ENCODE measurements at regions not wholly inside any gene's neighbourhood (a gene's known extent, or its start where the extent isn't known, plus 50 kb on each side); places are given as distances from the start of the nearest gene placed in this dataset.

DNA sequence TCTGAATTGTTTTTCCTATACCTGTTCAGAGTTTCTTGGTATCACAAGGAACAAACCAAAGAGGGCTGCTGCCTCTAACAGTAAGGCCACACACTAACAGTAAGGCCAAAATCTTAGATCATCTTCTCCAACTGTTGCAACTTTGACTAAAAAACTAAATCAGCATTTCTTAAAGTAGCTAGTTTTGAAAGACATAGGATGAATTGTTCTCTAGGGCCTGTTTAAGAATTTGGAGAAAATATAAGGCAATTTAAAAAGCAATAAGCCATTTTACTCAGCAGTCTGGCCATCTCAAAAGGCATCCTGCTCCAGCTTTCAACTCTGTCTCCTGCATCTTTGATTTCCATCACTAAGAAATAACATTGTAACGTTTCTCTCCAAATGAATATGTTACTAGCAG, 105.0 kb upstream of the MON1B start:
- ChIA-PET POLR2A (no interaction called here), CTCF (no interaction called here)
- H3K36me3 ChIP-seq (ENCODE audit: control insufficient read depth in 4 of 4, insufficient read depth in 4 of 4, low read length in 3 of 4): no peaks in the 10 kb centered on the region
- WGBS (ENCODE audit: insufficient coverage): no CpG with 5 or more reads among the region's 1 CpG
- no peaks in the 10 kb centered on the region for H3K9me3 ChIP-seq (ENCODE audit: control extremely low read depth in 1 of 5, control insufficient read depth in 4 of 5, insufficient read depth in 2 of 5, low read depth in 1 of 5, low read length in 4 of 5)
- no peak overlapping the region for H3K4me3 ChIP-seq (ENCODE audit: control insufficient read depth in 1 of 7, extremely low read depth in 1 of 7, insufficient read depth in 4 of 7, low read depth in 2 of 7, low read length in 6 of 7)
- H3K27me3 ChIP-seq (replicated peaks in 2 of 5; ENCODE audit: control insufficient read depth in 4 of 5, insufficient read depth in 5 of 5, low read length in 4 of 5): no peaks in the 10 kb centered on the region
- no peaks in the 10 kb centered on the region for H3K4me1 ChIP-seq (ENCODE audit: control extremely low read depth in 1 of 4, control insufficient read depth in 4 of 4, insufficient read depth in 4 of 4, low read length in 3 of 4)
- H3K27ac ChIP-seq (ENCODE audit: insufficient read depth in 1 of 2, low read depth in 1 of 2, low read length in 2 of 2, poor library complexity in 1 of 2, severe bottlenecking in 2 of 2): no peak overlapping the region
- DNase-seq: no peak

DNA sequence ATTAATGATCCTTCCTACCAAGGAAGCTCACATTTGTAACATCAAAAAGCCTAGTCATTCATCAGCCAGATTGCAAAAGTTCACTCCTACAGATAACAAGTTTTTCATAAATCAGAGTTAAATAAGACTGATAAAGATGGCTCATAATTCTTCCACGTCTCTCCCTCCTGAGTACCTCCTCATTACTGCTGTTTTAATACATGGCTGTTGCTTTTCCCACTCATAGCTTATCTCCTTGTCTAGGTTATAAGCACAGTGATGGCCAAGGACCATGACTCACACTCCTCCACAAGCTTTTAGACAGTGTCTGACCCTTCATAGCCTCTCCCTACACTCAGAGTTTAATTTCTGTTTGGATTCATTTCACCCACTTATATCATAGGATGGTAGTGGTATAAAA, 100.9 kb upstream of the MON1B start:
- no peaks in the 10 kb centered on the region for H3K27me3 ChIP-seq (replicated peaks in 2 of 5; ENCODE audit: control insufficient read depth in 4 of 5, insufficient read depth in 5 of 5, low read length in 4 of 5)
- ChIA-PET POLR2A (no interaction called here), CTCF (no interaction called here)
- H3K4me3 ChIP-seq (ENCODE audit: control insufficient read depth in 1 of 7, extremely low read depth in 1 of 7, insufficient read depth in 4 of 7, low read depth in 2 of 7, low read length in 6 of 7): no peak overlapping the region
- no peaks in the 10 kb centered on the region for H3K4me1 ChIP-seq (ENCODE audit: control extremely low read depth in 1 of 4, control insufficient read depth in 4 of 4, insufficient read depth in 4 of 4, low read length in 3 of 4)
- no peaks in the 10 kb centered on the region for H3K36me3 ChIP-seq (ENCODE audit: control insufficient read depth in 4 of 4, insufficient read depth in 4 of 4, low read length in 3 of 4)
- H3K27ac ChIP-seq (ENCODE audit: insufficient read depth in 1 of 2, low read depth in 1 of 2, low read length in 2 of 2, poor library complexity in 1 of 2, severe bottlenecking in 2 of 2): no peak overlapping the region
- 91% methylated on average over 1 of the region's 1 CpG for WGBS (ENCODE audit: insufficient coverage)
- no peak for DNase-seq
- no peaks in the 10 kb centered on the region for H3K9me3 ChIP-seq (ENCODE audit: control extremely low read depth in 1 of 5, control insufficient read depth in 4 of 5, insufficient read depth in 2 of 5, low read depth in 1 of 5, low read length in 4 of 5)

- no peaks in the 10 kb centered on the region for H3K36me3 ChIP-seq (ENCODE audit: control insufficient read depth in 4 of 4, insufficient read depth in 4 of 4, low read length in 3 of 4)
- ChIA-PET CTCF (no interaction called here), POLR2A (no interaction called here)
- DNase-seq: no peak
- H3K27me3 ChIP-seq (replicated peaks in 2 of 5; ENCODE audit: control insufficient read depth in 4 of 5, insufficient read depth in 5 of 5, low read length in 4 of 5): no peaks in the 10 kb centered on the region
- H3K4me1 ChIP-seq (ENCODE audit: control extremely low read depth in 1 of 4, control insufficient read depth in 4 of 4, insufficient read depth in 4 of 4, low read length in 3 of 4): no peaks in the 10 kb centered on the region
- H3K27ac ChIP-seq (ENCODE audit: insufficient read depth in 1 of 2, low read depth in 1 of 2, low read length in 2 of 2, poor library complexity in 1 of 2, severe bottlenecking in 2 of 2): no peak overlapping the region
- 100% methylated on average over 3 of the region's 4 CpGs for WGBS (ENCODE audit: insufficient coverage)
- H3K4me3 ChIP-seq (ENCODE audit: control insufficient read depth in 1 of 7, extremely low read depth in 1 of 7, insufficient read depth in 4 of 7, low read depth in 2 of 7, low read length in 6 of 7): no peak overlapping the region
- no peaks in the 10 kb centered on the region for H3K9me3 ChIP-seq (ENCODE audit: control extremely low read depth in 1 of 5, control insufficient read depth in 4 of 5, insufficient read depth in 2 of 5, low read depth in 1 of 5, low read length in 4 of 5)
Observed at GRCh38 chr16:77093309-77093708, 97.7 kb upstream of the MON1B start.

- Histone ChIP-seq H3K9me3 (ENCODE audit: control extremely low read depth in 1 of 5, control insufficient read depth in 4 of 5, insufficient read depth in 2 of 5, low read depth in 1 of 5, low read length in 4 of 5) (no peaks in the 10 kb centered on the region), H3K4me3 (ENCODE audit: control insufficient read depth in 1 of 7, extremely low read depth in 1 of 7, insufficient read depth in 4 of 7, low read depth in 2 of 7, low read length in 6 of 7) (no peak overlapping the region), H3K36me3 (ENCODE audit: control insufficient read depth in 4 of 4, insufficient read depth in 4 of 4, low read length in 3 of 4) (no peaks in the 10 kb centered on the region), H3K27ac (ENCODE audit: insufficient read depth in 1 of 2, low read depth in 1 of 2, low read length in 2 of 2, poor library complexity in 1 of 2, severe bottlenecking in 2 of 2) (no peak overlapping the region), H3K27me3 (replicated peaks in 2 of 5; ENCODE audit: control insufficient read depth in 4 of 5, insufficient read depth in 5 of 5, low read length in 4 of 5) (no peaks in the 10 kb centered on the region), H3K4me1 (ENCODE audit: control extremely low read depth in 1 of 4, control insufficient read depth in 4 of 4, insufficient read depth in 4 of 4, low read length in 3 of 4) (no peaks in the 10 kb centered on the region)
- POLR2A ChIA-PET: no interaction called here
- CTCF ChIA-PET: no interaction called here
- 65% methylated on average over 2 of the region's 2 CpGs for WGBS (ENCODE audit: insufficient coverage)
- DNase-seq: no peak
Observed at GRCh38 chr16:77093999-77094398, 97.0 kb upstream of the MON1B start.

DNA sequence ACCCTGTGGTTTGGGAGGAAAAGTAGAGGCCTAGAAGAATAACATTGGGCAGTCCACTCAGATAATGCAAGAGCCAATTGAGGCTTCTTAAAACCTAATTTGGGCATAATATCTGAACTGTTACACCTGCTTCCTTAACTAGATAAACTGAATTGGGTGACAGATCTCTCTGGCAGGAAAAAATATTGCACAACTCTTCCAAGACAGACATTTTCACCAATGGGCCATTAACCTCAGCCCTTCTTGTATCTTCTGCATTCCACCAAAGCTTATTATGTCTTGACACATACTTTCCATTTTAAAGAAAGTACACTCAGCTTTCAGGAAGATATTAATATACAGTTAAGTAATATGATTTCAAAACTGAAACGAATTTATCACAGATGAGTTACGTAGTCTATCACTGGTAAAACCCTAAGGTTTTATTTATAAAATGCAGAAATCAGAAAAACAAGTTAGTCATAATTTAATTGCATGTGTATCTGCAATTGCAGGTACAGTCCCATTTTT, 79.9 kb upstream of the MON1B start:
- no peaks in the 10 kb centered on the region for H3K27me3 ChIP-seq (replicated peaks in 2 of 5; ENCODE audit: control insufficient read depth in 4 of 5, insufficient read depth in 5 of 5, low read length in 4 of 5)
- WGBS (ENCODE audit: insufficient coverage): no CpG with 5 or more reads among the region's 2 CpGs
- DNase-seq: peak in 1 of 3 donors; percentile 2
- H3K9me3 ChIP-seq (ENCODE audit: control extremely low read depth in 1 of 5, control insufficient read depth in 4 of 5, insufficient read depth in 2 of 5, low read depth in 1 of 5, low read length in 4 of 5): no peaks in the 10 kb centered on the region
- H3K27ac ChIP-seq (ENCODE audit: insufficient read depth in 1 of 2, low read depth in 1 of 2, low read length in 2 of 2, poor library complexity in 1 of 2, severe bottlenecking in 2 of 2): no peak overlapping the region
- H3K36me3 ChIP-seq (ENCODE audit: control insufficient read depth in 4 of 4, insufficient read depth in 4 of 4, low read length in 3 of 4): no peaks in the 10 kb centered on the region
- H3K4me3 ChIP-seq (ENCODE audit: control insufficient read depth in 1 of 7, extremely low read depth in 1 of 7, insufficient read depth in 4 of 7, low read depth in 2 of 7, low read length in 6 of 7): no peak overlapping the region
- H3K4me1 ChIP-seq (ENCODE audit: control extremely low read depth in 1 of 4, control insufficient read depth in 4 of 4, insufficient read depth in 4 of 4, low read length in 3 of 4): peaks cover 0 to 13% (median 2%) of the 10 kb centered on the region in 4 experiments
- POLR2A ChIA-PET: no interaction called here
- CTCF ChIA-PET: no interaction called here

- no peak overlapping the region for H3K4me3 ChIP-seq (ENCODE audit: control insufficient read depth in 1 of 7, extremely low read depth in 1 of 7, insufficient read depth in 4 of 7, low read depth in 2 of 7, low read length in 6 of 7)
- no peak overlapping the region for H3K27ac ChIP-seq (ENCODE audit: insufficient read depth in 1 of 2, low read depth in 1 of 2, low read length in 2 of 2, poor library complexity in 1 of 2, severe bottlenecking in 2 of 2)
- H3K4me1 ChIP-seq (ENCODE audit: control extremely low read depth in 1 of 4, control insufficient read depth in 4 of 4, insufficient read depth in 4 of 4, low read length in 3 of 4): peaks cover 0 to 13% (median 2%) of the 10 kb centered on the region in 4 experiments
- WGBS (ENCODE audit: insufficient coverage): 100% methylated on average over 1 of the region's 2 CpGs
- ChIA-PET POLR2A (no interaction called here), CTCF (no interaction called here)
- no peak for DNase-seq
- no peaks in the 10 kb centered on the region for H3K36me3 ChIP-seq (ENCODE audit: control insufficient read depth in 4 of 4, insufficient read depth in 4 of 4, low read length in 3 of 4)
- no peaks in the 10 kb centered on the region for H3K27me3 ChIP-seq (replicated peaks in 2 of 5; ENCODE audit: control insufficient read depth in 4 of 5, insufficient read depth in 5 of 5, low read length in 4 of 5)
- H3K9me3 ChIP-seq (ENCODE audit: control extremely low read depth in 1 of 5, control insufficient read depth in 4 of 5, insufficient read depth in 2 of 5, low read depth in 1 of 5, low read length in 4 of 5): no peaks in the 10 kb centered on the region
Observed at GRCh38 chr16:77112746-77113145, 78.2 kb upstream of the MON1B start.

GRCh38 chr16:77113835-77114234, 77.2 kb upstream of the MON1B start:
- 44% methylated on average over 2 of the region's 3 CpGs for WGBS (ENCODE audit: insufficient coverage)
- Histone ChIP-seq H3K4me3 (ENCODE audit: control insufficient read depth in 1 of 7, extremely low read depth in 1 of 7, insufficient read depth in 4 of 7, low read depth in 2 of 7, low read length in 6 of 7) (no peak overlapping the region), H3K9me3 (ENCODE audit: control extremely low read depth in 1 of 5, control insufficient read depth in 4 of 5, insufficient read depth in 2 of 5, low read depth in 1 of 5, low read length in 4 of 5) (no peaks in the 10 kb centered on the region), H3K36me3 (ENCODE audit: control insufficient read depth in 4 of 4, insufficient read depth in 4 of 4, low read length in 3 of 4) (no peaks in the 10 kb centered on the region), H3K4me1 (ENCODE audit: control extremely low read depth in 1 of 4, control insufficient read depth in 4 of 4, insufficient read depth in 4 of 4, low read length in 3 of 4) (peaks cover 0 to 13% (median 2%) of the 10 kb centered on the region in 4 experiments), H3K27me3 (replicated peaks in 2 of 5; ENCODE audit: control insufficient read depth in 4 of 5, insufficient read depth in 5 of 5, low read length in 4 of 5) (no peaks in the 10 kb centered on the region), H3K27ac (ENCODE audit: insufficient read depth in 1 of 2, low read depth in 1 of 2, low read length in 2 of 2, poor library complexity in 1 of 2, severe bottlenecking in 2 of 2) (no peak overlapping the region)
- DNase-seq: no peak
- POLR2A ChIA-PET: no interaction called here
- CTCF ChIA-PET: no interaction called here
